WERI-Rb-1 (cell line): ENCODE measurements at regions not wholly inside any gene's neighbourhood (a gene's known extent, or its start where the extent isn't known, plus 50 kb on each side); places are given as distances from the start of the nearest gene placed in this dataset.

Experiments
- DNase-seq: peaks from one replicate; pipeline ENCODE4 v3.0.0-alpha.2; 2020
- H3K27ac ChIP-seq: fragments of 250-450 bp; sonication (Bioruptor Pico); 2 replicates; pipeline ENCODE4 v1.5.1; 2020; ENCODE audit warnings: mild to moderate bottlenecking, moderate library complexity
- H3K27me3 ChIP-seq: fragments of 250-450 bp; sonication (Bioruptor Pico); 2 replicates; pipeline ENCODE4 v1.5.1; 2021; ENCODE audit warnings: mild to moderate bottlenecking, low read depth, moderate library complexity; ENCODE audit not compliant: insufficient read depth, severe bottlenecking
- H3K36me3 ChIP-seq: fragments of 250-450 bp; sonication (Bioruptor Pico); 2 replicates; pipeline ENCODE4 v1.5.1; 2020; ENCODE audit warnings: mild to moderate bottlenecking, moderate library complexity
- H3K4me3 ChIP-seq: 2 replicates; pipeline ENCODE4 v1.5.1; 2011; ENCODE audit warnings: low read depth, mild to moderate bottlenecking, control low read depth, low read length
- H3K9me3 ChIP-seq: fragments of 250-450 bp; sonication (Bioruptor Pico); 2 replicates; pipeline ENCODE4 v1.5.1; 2021; ENCODE audit warnings: mild to moderate bottlenecking, moderate library complexity; ENCODE audit not compliant: severe bottlenecking
- TF ChIP-seq, protein P1 (sequence below): IDR thresholded peaks from 2 replicates; pipeline ENCODE4 v1.5.1; 2011; ENCODE audit warnings: low read depth, mild to moderate bottlenecking, control low read depth, inconsistent platforms, low read length

GRCh38 chr17:65370669-65371131 lies 190.7 kb downstream of the AXIN2 start:
- H3K9me3 ChIP-seq: peaks cover 8% of the 10 kb centered on the region
- H3K27me3 ChIP-seq: peaks cover 89% of the 10 kb centered on the region
- no peak overlapping the region for H3K27ac ChIP-seq
- TF ChIP-seq, protein P1, sequence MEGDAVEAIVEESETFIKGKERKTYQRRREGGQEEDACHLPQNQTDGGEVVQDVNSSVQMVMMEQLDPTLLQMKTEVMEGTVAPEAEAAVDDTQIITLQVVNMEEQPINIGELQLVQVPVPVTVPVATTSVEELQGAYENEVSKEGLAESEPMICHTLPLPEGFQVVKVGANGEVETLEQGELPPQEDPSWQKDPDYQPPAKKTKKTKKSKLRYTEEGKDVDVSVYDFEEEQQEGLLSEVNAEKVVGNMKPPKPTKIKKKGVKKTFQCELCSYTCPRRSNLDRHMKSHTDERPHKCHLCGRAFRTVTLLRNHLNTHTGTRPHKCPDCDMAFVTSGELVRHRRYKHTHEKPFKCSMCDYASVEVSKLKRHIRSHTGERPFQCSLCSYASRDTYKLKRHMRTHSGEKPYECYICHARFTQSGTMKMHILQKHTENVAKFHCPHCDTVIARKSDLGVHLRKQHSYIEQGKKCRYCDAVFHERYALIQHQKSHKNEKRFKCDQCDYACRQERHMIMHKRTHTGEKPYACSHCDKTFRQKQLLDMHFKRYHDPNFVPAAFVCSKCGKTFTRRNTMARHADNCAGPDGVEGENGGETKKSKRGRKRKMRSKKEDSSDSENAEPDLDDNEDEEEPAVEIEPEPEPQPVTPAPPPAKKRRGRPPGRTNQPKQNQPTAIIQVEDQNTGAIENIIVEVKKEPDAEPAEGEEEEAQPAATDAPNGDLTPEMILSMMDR: no peak
- DNase-seq: no peak
- no peaks in the 10 kb centered on the region for H3K36me3 ChIP-seq
- no peak overlapping the region for H3K4me3 ChIP-seq

DNA sequence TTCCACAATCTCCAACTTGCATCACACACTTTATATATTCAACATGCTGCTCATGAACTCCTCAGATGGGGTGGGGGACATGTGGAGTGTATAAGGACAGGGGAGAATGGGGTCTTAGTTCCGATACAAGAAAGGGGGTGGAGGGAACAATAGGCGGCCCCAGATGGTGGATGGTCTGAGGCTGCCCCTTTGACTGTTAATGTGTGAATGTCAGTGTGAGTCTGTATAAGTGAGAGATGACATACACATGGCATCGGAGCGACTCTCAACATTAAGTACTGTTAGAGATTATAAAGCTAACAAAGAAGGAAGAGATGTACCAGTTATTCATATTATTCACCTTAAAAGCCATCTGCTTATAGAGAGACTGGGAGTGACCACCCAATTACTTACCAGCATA lies 193.1 kb downstream of the AXIN2 start:
- Histone ChIP-seq H3K27me3 (peaks cover 91% of the 10 kb centered on the region), H3K27ac (no peak overlapping the region), H3K9me3 (peaks cover 8% of the 10 kb centered on the region), H3K4me3 (no peak overlapping the region), H3K36me3 (no peaks in the 10 kb centered on the region)
- DNase-seq: no peak
- TF ChIP-seq, protein P1: no peak

- Histone ChIP-seq H3K36me3 (no peaks in the 10 kb centered on the region), H3K27me3 (peaks cover 94% of the 10 kb centered on the region), H3K4me3 (no peak overlapping the region), H3K27ac (no peak overlapping the region), H3K9me3 (peaks cover 8% of the 10 kb centered on the region)
- TF ChIP-seq, protein P1: no peak
- no peak for DNase-seq
Measured at GRCh38 chr17:65366102-65366844, 195.2 kb downstream of the AXIN2 start.

DNA sequence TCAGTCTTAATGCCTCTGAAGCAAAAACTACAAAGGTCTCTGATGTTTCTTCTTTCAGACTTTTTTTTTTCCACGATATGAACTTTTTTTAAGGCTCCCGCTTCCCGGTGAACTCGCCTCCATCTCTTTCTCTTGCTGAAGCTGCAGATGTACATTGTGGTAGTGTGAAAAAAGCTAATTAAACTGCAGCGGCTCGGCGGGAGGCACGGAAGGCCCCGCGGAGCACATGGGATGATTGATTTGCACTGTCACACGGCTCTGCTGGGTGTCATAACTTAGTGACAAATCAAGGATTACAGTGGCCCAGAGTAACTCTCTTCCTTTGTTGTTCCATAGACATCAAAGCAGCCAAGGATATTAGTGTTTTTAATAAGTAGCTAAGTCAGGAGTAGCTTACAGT lies 196.3 kb downstream of the AXIN2 start:
- DNase-seq: no peak
- peaks cover 8% of the 10 kb centered on the region for H3K9me3 ChIP-seq
- H3K36me3 ChIP-seq: no peaks in the 10 kb centered on the region
- H3K27ac ChIP-seq: no peak overlapping the region
- H3K4me3 ChIP-seq: no peak overlapping the region
- H3K27me3 ChIP-seq: peaks cover 94% of the 10 kb centered on the region
- TF ChIP-seq, protein P1: no peak

- H3K9me3 ChIP-seq: peaks cover 8% of the 10 kb centered on the region
- no peak overlapping the region for H3K4me3 ChIP-seq
- H3K36me3 ChIP-seq: no peaks in the 10 kb centered on the region
- TF ChIP-seq, protein P1: no peak
- H3K27ac ChIP-seq: no peak overlapping the region
- peaks cover 94% of the 10 kb centered on the region for H3K27me3 ChIP-seq
- DNase-seq: no peak
Measured at GRCh38 chr17:65364438-65364837, 197.0 kb downstream of the AXIN2 start.

DNA sequence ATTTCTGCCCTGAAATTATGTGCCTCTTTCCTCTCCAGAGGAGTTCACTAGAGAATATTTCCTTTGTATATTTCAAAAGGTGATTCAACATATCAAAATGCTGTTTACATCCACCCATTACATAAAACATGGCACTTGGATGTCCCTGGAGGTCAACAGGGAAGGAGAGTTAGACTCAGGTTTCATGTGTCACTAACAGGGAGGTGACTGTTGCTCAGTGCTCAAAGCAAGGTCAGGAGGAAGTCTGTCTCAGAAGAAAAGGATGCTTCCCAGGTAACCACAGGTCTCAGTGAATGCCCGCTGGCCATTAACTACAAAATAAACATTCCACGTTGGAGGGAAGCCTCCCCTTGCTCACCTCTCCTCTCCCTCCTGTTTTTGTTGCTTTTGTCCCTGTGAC lies 198.6 kb downstream of the AXIN2 start:
- H3K27ac ChIP-seq: no peak overlapping the region
- H3K36me3 ChIP-seq: no peaks in the 10 kb centered on the region
- DNase-seq: no peak
- TF ChIP-seq, protein P1: no peak
- no peak overlapping the region for H3K4me3 ChIP-seq
- H3K27me3 ChIP-seq: peaks cover 98% of the 10 kb centered on the region
- peaks cover 8% of the 10 kb centered on the region for H3K9me3 ChIP-seq
